Right lobe of liver (tissue), 4 donors: ENCODE measurements at regions not wholly inside any gene's neighbourhood (a gene's known extent, or its start where the extent isn't known, plus 50 kb on each side); places are given as distances from the start of the nearest gene placed in this dataset.

ENCODE experiments used
- POLR2A ChIP-seq: fragments of 450-650 bp; IDR thresholded peaks from one replicate; pipeline ENCODE4 v1.6.1; 2017; ENCODE audit warnings: antibody characterized with exemption, mild to moderate bottlenecking
- TF ChIP-seq, protein P1 (sequence below), 4 donors: fragments of 200-600 bp in 3 of 4; fragments of 450-650 bp in 1 of 4; IDR thresholded peaks; one replicate each; pipeline versions ENCODE4 v1.5.1 to v1.8.0; 2016 to 2022; ENCODE audit warnings: antibody characterized with exemption in 4 of 4, mild to moderate bottlenecking in 2 of 4
- donor health status: DM: no; HTN: no; CAD: no.
- donor health status: DM: no; HTN: no; CAD: no.
- donor health status: DM: no; HTN: yes; CAD: no.

- TF ChIP-seq, protein P1, sequence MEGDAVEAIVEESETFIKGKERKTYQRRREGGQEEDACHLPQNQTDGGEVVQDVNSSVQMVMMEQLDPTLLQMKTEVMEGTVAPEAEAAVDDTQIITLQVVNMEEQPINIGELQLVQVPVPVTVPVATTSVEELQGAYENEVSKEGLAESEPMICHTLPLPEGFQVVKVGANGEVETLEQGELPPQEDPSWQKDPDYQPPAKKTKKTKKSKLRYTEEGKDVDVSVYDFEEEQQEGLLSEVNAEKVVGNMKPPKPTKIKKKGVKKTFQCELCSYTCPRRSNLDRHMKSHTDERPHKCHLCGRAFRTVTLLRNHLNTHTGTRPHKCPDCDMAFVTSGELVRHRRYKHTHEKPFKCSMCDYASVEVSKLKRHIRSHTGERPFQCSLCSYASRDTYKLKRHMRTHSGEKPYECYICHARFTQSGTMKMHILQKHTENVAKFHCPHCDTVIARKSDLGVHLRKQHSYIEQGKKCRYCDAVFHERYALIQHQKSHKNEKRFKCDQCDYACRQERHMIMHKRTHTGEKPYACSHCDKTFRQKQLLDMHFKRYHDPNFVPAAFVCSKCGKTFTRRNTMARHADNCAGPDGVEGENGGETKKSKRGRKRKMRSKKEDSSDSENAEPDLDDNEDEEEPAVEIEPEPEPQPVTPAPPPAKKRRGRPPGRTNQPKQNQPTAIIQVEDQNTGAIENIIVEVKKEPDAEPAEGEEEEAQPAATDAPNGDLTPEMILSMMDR (IDR thresholded peaks at IDR 0.05): no peak
- TF ChIP-seq POLR2A: peak; percentile 76
Measured at GRCh38 chr7:106196460-106197021, 84.4 kb upstream of the SYPL1 start.
